IMR-90 (cell line): ENCODE measurements at regions not wholly inside any gene's neighbourhood (a gene's known extent, or its start where the extent isn't known, plus 50 kb on each side); places are given as distances from the start of the nearest gene placed in this dataset.

Experiments used
- ATAC-seq: fragments of 200-7000 bp; cut with Tn5 transposase; 2 replicates; pipeline ENCODE4 v1.9.1; 2020; ENCODE audit warnings: low read depth, mild to moderate bottlenecking, moderate library complexity
- BruUV-seq: library from RNA; stranded (reverse); fragments of 400-500 nt; replicated peaks from 2 replicates; lab custom pipeline; 2021; lab: Mats Ljungman, UMichigan
- CTCF ChIA-PET: fragments of 300-600 bp; formaldehyde crosslinking; extraction: SDS; loops from one replicate; lab custom pipeline; 2021; ENCODE audit warnings: antibody characterized with exemption; lab: Yijun Ruan, JAX
- POLR2A ChIA-PET: fragments of 300-600 bp; sonication (Branson Sonifier 250); formaldehyde crosslinking; loops from one replicate; lab custom pipeline; 2022; ENCODE audit warnings: antibody characterized with exemption; ENCODE audit not compliant: unreplicated experiment; lab: Charles Lee
- DNase-seq: peaks from one replicate; pipeline ENCODE4 v3.0.0; 2013
- H2AFZ ChIP-seq: replicated peaks from 2 replicates; pipeline ENCODE3; 2013; ENCODE audit warnings: low read length, mild to moderate bottlenecking; ENCODE audit not compliant: poor library complexity
- H2AK5ac ChIP-seq: 2 replicates; pipeline ENCODE4 v1.6.1; 2013; ENCODE audit warnings: low read depth, low read length, inconsistent platforms
- H2AK9ac ChIP-seq: replicated peaks from 2 replicates; pipeline ENCODE3; 2013; ENCODE audit warnings: mild to moderate bottlenecking, low read depth, low read length, moderate library complexity; ENCODE audit not compliant: poor library complexity
- H2BK120ac ChIP-seq: 2 replicates; pipeline ENCODE4 v1.6.1; 2013; ENCODE audit warnings: low read depth, low read length, inconsistent platforms
- H2BK15ac ChIP-seq: 3 replicates; pipeline ENCODE4 v1.6.1; 2013; ENCODE audit warnings: low read depth, low read length, inconsistent platforms
- H2BK20ac ChIP-seq: 2 replicates; pipeline ENCODE4 v1.6.1; 2013; ENCODE audit warnings: low read depth, mild to moderate bottlenecking, inconsistent platforms, low read length, moderate library complexity
- H2BK5ac ChIP-seq: 2 replicates; pipeline ENCODE4 v1.6.1; 2013; ENCODE audit warnings: mild to moderate bottlenecking, low read depth, low read length, inconsistent platforms; ENCODE audit not compliant: poor library complexity, severe bottlenecking
- H3K14ac ChIP-seq: replicated peaks from 2 replicates; pipeline ENCODE4 v1.6.1; 2013; ENCODE audit warnings: low read depth, low read length, inconsistent platforms
- H3K18ac ChIP-seq: 2 replicates; pipeline ENCODE4 v1.6.1; 2013; ENCODE audit warnings: low read depth, low read length, control low read depth
- H3K23ac ChIP-seq: 2 replicates; pipeline ENCODE4 v1.6.1; 2013; ENCODE audit warnings: low read depth, low read length, inconsistent platforms
- H3K27ac ChIP-seq: 2 replicates; pipeline ENCODE4 v1.5.1; 2013; ENCODE audit warnings: mild to moderate bottlenecking, control low read depth, low read length; ENCODE audit not compliant: insufficient read depth
- H3K27me3 ChIP-seq: 2 replicates; pipeline ENCODE4 v1.6.1; 2013; ENCODE audit warnings: low read length; ENCODE audit not compliant: control insufficient read depth, insufficient read depth
- H3K36me3 ChIP-seq: 2 replicates; pipeline ENCODE4 v1.6.1; 2013; ENCODE audit warnings: low read length, mixed read lengths; ENCODE audit not compliant: control insufficient read depth, insufficient read depth
- H3K4ac ChIP-seq: 2 replicates; pipeline ENCODE4 v1.6.1; 2013; ENCODE audit warnings: low read depth, low read length, inconsistent platforms
- H3K4me1 ChIP-seq: 2 replicates; pipeline ENCODE4 v1.6.1; 2013; ENCODE audit warnings: low read length, mixed read lengths; ENCODE audit not compliant: control insufficient read depth, insufficient read depth
- H3K4me2 ChIP-seq: 2 replicates; pipeline ENCODE4 v1.6.1; 2013; ENCODE audit warnings: low read depth, mild to moderate bottlenecking, control low read depth, low read length, moderate library complexity
- H3K4me3 ChIP-seq: 2 replicates; pipeline ENCODE4 v1.5.1; 2013; ENCODE audit warnings: low read depth, mild to moderate bottlenecking, control low read depth, low read length, moderate library complexity; ENCODE audit not compliant: insufficient read depth
- H3K56ac ChIP-seq: 2 replicates; pipeline ENCODE4 v1.6.1; 2013; ENCODE audit warnings: low read length, inconsistent platforms; ENCODE audit not compliant: insufficient read depth; ENCODE audit errors: extremely low read depth
- H3K79me1 ChIP-seq, 2 experiments: 2 replicates each; pipeline ENCODE4 v1.6.1; 2013; ENCODE audit warnings: low read length in 2 of 2, inconsistent platforms in 1 of 2, low read depth in 1 of 2
- H3K9ac ChIP-seq: 2 replicates; pipeline ENCODE4 v1.6.1; 2013; ENCODE audit warnings: low read depth, low read length, control low read depth
- H3K9me1 ChIP-seq: 2 replicates; pipeline ENCODE4 v1.6.1; 2013; ENCODE audit warnings: low read length, inconsistent platforms; ENCODE audit not compliant: insufficient read depth
- H3K9me3 ChIP-seq: 2 replicates; pipeline ENCODE4 v1.6.1; 2013; ENCODE audit warnings: low read length; ENCODE audit not compliant: control insufficient read depth, insufficient read depth
- H4K20me1 ChIP-seq: 2 replicates; pipeline ENCODE4 v1.6.1; 2013; ENCODE audit warnings: low read length, inconsistent platforms; ENCODE audit not compliant: insufficient read depth
- H4K5ac ChIP-seq: 2 replicates; pipeline ENCODE4 v1.6.1; 2013; ENCODE audit warnings: mild to moderate bottlenecking, low read depth, low read length, control low read depth
- H4K8ac ChIP-seq, 2 experiments: 2 replicates each; pipeline ENCODE4 v1.6.1; 2013; ENCODE audit warnings: low read depth in 2 of 2, low read length in 2 of 2, control low read depth in 1 of 2, inconsistent platforms in 1 of 2
- H4K91ac ChIP-seq: 2 replicates; pipeline ENCODE4 v1.6.1; 2013; ENCODE audit warnings: low read depth, low read length, inconsistent platforms; ENCODE audit not compliant: insufficient read depth
- CHD1 ChIP-seq: IDR thresholded peaks from 2 replicates; pipeline ENCODE4 v1.6.1; 2012; ENCODE audit warnings: low read depth, low read length, improper control_type of control experiment
- FOS ChIP-seq: fragments of 150-350 bp; IDR thresholded peaks from 2 replicates; pipeline ENCODE4 v1.6.1; 2016; ENCODE audit warnings: low read depth, low read length
- MXI1 ChIP-seq: IDR thresholded peaks from 2 replicates; pipeline ENCODE4 v1.6.1; 2012; ENCODE audit warnings: low read depth, mild to moderate bottlenecking, low read length, moderate library complexity, borderline replicate concordance
- NFE2L2 ChIP-seq: fragments of 150-350 bp; IDR thresholded peaks from 2 replicates; pipeline ENCODE4 v1.6.1; 2016; ENCODE audit warnings: low read depth, mild to moderate bottlenecking, low read length
- RAD21 ChIP-seq: IDR thresholded peaks from 2 replicates; pipeline ENCODE4 v1.6.1; 2012; ENCODE audit warnings: low read length, improper control_type of control experiment
- SMC3 ChIP-seq: fragments of 150-350 bp; IDR thresholded peaks from 2 replicates; pipeline ENCODE4 v1.6.1; 2016; ENCODE audit warnings: low read depth, mild to moderate bottlenecking, antibody characterized with exemption, low read length, moderate library complexity
- WGBS, 2 experiments: methylation state at CpG; one replicate each; pipeline versions ENCODE4 v1.1.5 to v1.1.7; 2013; ENCODE audit warnings: missing lambda C conversion rate in 2 of 2; ENCODE audit not compliant: insufficient read length in 1 of 2; ENCODE audit errors: extremely low coverage in 2 of 2; 5-methylcytosine and 5-hydroxymethylcytosine counted together
- dilution Hi-C: fragments of 300-500 bp; cut with HindIII; formaldehyde crosslinking; loops from one replicate; pipeline ENCODE4 v1.14.3; 2018; ENCODE audit warnings: low sequenced_read_pairs; ENCODE audit not compliant: unreplicated experiment
- in situ Hi-C: fragments of 300-500 bp; cut with MboI; formaldehyde crosslinking; loops from 3 replicates; pipeline ENCODE4 v1.14.3; 2019; ENCODE audit warnings: low sequenced_read_pairs, inconsistent platforms, mixed read lengths
- intact Hi-C: fragments of 100-400 bp; cut with micrococcal nuclease; formaldehyde crosslinking; loops from 2 replicates; pipeline ENCODE4 v1.10.0; 2022

DNA sequence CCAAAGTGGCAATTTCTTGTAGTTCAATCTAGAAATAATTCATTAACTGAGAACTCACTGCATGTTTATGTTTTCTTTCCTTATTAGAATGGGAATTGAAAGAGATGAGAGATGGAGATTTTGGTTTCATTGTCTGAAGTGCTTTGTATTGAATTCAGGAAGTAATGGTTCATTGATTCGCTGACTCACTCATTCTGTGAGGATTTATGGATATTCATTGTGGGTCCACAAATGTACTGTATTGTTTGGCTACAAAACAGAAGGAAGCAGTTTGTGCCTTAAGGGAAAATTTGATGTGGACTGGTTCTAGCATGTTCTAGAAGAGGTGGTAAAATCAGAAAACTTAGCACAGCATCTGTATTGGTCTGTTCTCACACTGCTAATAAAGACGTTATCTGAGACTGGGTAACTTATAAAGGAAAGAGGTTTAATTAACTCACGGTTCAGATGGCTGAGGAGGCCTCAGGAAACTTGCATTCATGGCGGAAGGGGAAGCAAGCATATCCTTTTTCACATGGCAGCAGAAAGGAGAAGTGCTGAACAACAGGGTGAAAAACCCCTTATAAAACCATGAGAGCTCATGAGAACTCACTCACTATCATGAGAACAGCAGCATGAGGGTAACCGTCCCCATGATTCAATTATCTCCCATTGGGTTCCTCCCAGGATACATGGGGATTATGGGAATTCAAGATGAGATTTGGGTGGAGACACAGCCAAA is 132.3 kb upstream of the VCX3A start:
- no peaks in the 10 kb centered on the region for H3K27me3 ChIP-seq
- H2BK15ac ChIP-seq, result no peak overlapping the region
- H2BK5ac ChIP-seq, result no peak overlapping the region
- no CpG with 5 or more reads among the region's 5 CpGs for WGBS, 2 experiments
- CTCF ChIA-PET, result no interaction called here
- H2AK9ac ChIP-seq, result no peak overlapping the region
- H3K9me3 ChIP-seq, result peaks cover 4% of the 10 kb centered on the region; the same call in 1 of the 2 replicates
- dilution Hi-C loops, result no loop called here
- H3K4me3 ChIP-seq, result no peak overlapping the region
- BruUV-seq, result no TSS peak
- no peak for DNase-seq
- H3K23ac ChIP-seq, result no peak overlapping the region
- no peak overlapping the region for H3K56ac ChIP-seq
- no peaks in the 10 kb centered on the region for H3K36me3 ChIP-seq
- H3K9ac ChIP-seq, result no peak overlapping the region
- intact Hi-C loops, result no loop called here
- H3K4ac ChIP-seq, result no peak overlapping the region
- H3K4me2 ChIP-seq, result no peak overlapping the region
- H2AK5ac ChIP-seq, result no peak overlapping the region
- no peak overlapping the region for H4K5ac ChIP-seq
- no peaks in the 10 kb centered on the region for H4K20me1 ChIP-seq
- H3K9me1 ChIP-seq, result no peaks in the 10 kb centered on the region
- H2AFZ ChIP-seq, result no peak overlapping the region
- no peak overlapping the region for H2BK20ac ChIP-seq
- H2BK120ac ChIP-seq, result no peak overlapping the region
- H4K91ac ChIP-seq, result no peak overlapping the region
- no peaks in the 10 kb centered on the region for H3K4me1 ChIP-seq
- TF ChIP-seq RAD21 (no peak), SMC3 (no peak), NFE2L2 (no peak), CHD1 (no peak), MXI1 (no peak), FOS (no peak)
- H3K14ac ChIP-seq, result no peak overlapping the region
- POLR2A ChIA-PET, result no interaction called here
- no peak overlapping the region for H3K18ac ChIP-seq
- no peak overlapping the region for H4K8ac ChIP-seq
- no peak overlapping the region for H3K27ac ChIP-seq
- H3K79me1 ChIP-seq, result no peaks in the 10 kb centered on the region
- ATAC-seq, result no peak
- in situ Hi-C loops, result no loop called here
